Neutrophil (primary cell): ENCODE measurements at regions not wholly inside any gene's neighbourhood (a gene's known extent, or its start where the extent isn't known, plus 50 kb on each side); places are given as distances from the start of the nearest gene placed in this dataset.

Experiments used
- H3K27ac ChIP-seq: fragments of 200-600 bp; sonication (generic); 2 replicates; pipeline ENCODE4 v1.5.1; 2016; ENCODE audit warnings: mild to moderate bottlenecking, moderate library complexity
- H3K27me3 ChIP-seq: fragments of 200-600 bp; sonication (generic); 2 replicates; pipeline ENCODE4 v1.6.0; 2016; ENCODE audit warnings: mild to moderate bottlenecking
- H3K36me3 ChIP-seq: fragments of 200-600 bp; sonication (generic); 2 replicates; pipeline ENCODE4 v1.5.1; 2017
- H3K4me1 ChIP-seq, 2 experiments: fragments of 200-600 bp in 1 of 2; sonication (generic) in 1 of 2; 1 replicate in 1 of 2; 2 replicates in 1 of 2; pipeline versions ENCODE4 v1.5.1 to v1.6.1; 2013 to 2016; ENCODE audit warnings: low read depth in 1 of 2, low read length in 1 of 2, mild to moderate bottlenecking in 1 of 2, moderate library complexity in 1 of 2; ENCODE audit not compliant: control insufficient read depth in 1 of 2, insufficient read depth in 1 of 2
- H3K4me3 ChIP-seq, 2 experiments: fragments of 200-600 bp in 1 of 2; sonication (generic) in 1 of 2; 1 replicate in 1 of 2; 2 replicates in 1 of 2; pipeline ENCODE4 v1.5.1; 2013 to 2016; ENCODE audit warnings: low read depth in 1 of 2, low read length in 1 of 2, mild to moderate bottlenecking in 1 of 2, moderate library complexity in 1 of 2
- H3K9me3 ChIP-seq: fragments of 200-600 bp; sonication (generic); 2 replicates; pipeline ENCODE4 v1.5.1; 2016
- CTCF ChIP-seq: fragments of 200-600 bp; sonication (generic); IDR thresholded peaks from 2 replicates; pipeline ENCODE4 v1.5.1; 2016; ENCODE audit warnings: antibody characterized with exemption

- no peak for TF ChIP-seq CTCF
- no peak overlapping the region for H3K4me3 ChIP-seq
- no peaks in the 10 kb centered on the region for H3K27me3 ChIP-seq
These were observed 753.2 kb upstream of the B3GALT2 start for GRCh38 chr1:193939585-193939984.

GRCh38 chr1:193937308-193937707, 750.9 kb upstream of the B3GALT2 start:
- no peak overlapping the region for H3K27ac ChIP-seq
- no peaks in the 10 kb centered on the region for H3K4me1 ChIP-seq
- no peak overlapping the region for H3K4me3 ChIP-seq
- no peaks in the 10 kb centered on the region for H3K9me3 ChIP-seq
- H3K36me3 ChIP-seq: no peaks in the 10 kb centered on the region
- no peaks in the 10 kb centered on the region for H3K27me3 ChIP-seq
- no peak for TF ChIP-seq CTCF

More at GRCh38 chr1:193939585-193939984, 753.2 kb upstream of the B3GALT2 start:
- no peaks in the 10 kb centered on the region for H3K9me3 ChIP-seq
- no peaks in the 10 kb centered on the region for H3K36me3 ChIP-seq
- H3K27ac ChIP-seq: no peak overlapping the region
- H3K4me1 ChIP-seq: no peaks in the 10 kb centered on the region

GRCh38 chr1:193932979-193933378, 746.6 kb upstream of the B3GALT2 start:
- no peak overlapping the region for H3K27ac ChIP-seq
- no peaks in the 10 kb centered on the region for H3K27me3 ChIP-seq
- H3K9me3 ChIP-seq: no peaks in the 10 kb centered on the region
- H3K36me3 ChIP-seq: no peaks in the 10 kb centered on the region
- no peaks in the 10 kb centered on the region for H3K4me1 ChIP-seq
- H3K4me3 ChIP-seq: no peak overlapping the region
- TF ChIP-seq CTCF: no peak

- H3K36me3 ChIP-seq: no peaks in the 10 kb centered on the region
- H3K27ac ChIP-seq: no peak overlapping the region
- H3K9me3 ChIP-seq: peaks cover 3% of the 10 kb centered on the region
- no peak overlapping the region for H3K4me3 ChIP-seq
- no peak for TF ChIP-seq CTCF
- H3K27me3 ChIP-seq: no peaks in the 10 kb centered on the region
- H3K4me1 ChIP-seq: no peaks in the 10 kb centered on the region
These were observed 744.9 kb upstream of the B3GALT2 start for GRCh38 chr1:193931356-193931755.

- no peak overlapping the region for H3K27ac ChIP-seq
- H3K27me3 ChIP-seq: no peaks in the 10 kb centered on the region
- H3K36me3 ChIP-seq: no peaks in the 10 kb centered on the region
- H3K9me3 ChIP-seq: peaks cover 3% of the 10 kb centered on the region
- no peak overlapping the region for H3K4me3 ChIP-seq
- TF ChIP-seq CTCF: no peak
- H3K4me1 ChIP-seq: no peaks in the 10 kb centered on the region
These were observed 743.1 kb upstream of the B3GALT2 start for GRCh38 chr1:193929374-193930033.
